GM12865 (cell line): ENCODE measurements at regions not wholly inside any gene's neighbourhood (a gene's known extent, or its start where the extent isn't known, plus 50 kb on each side); places are given as distances from the start of the nearest gene placed in this dataset.

Experiments
- DNase-seq: peaks from one replicate; pipeline ENCODE4 v3.0.0; 2010; ENCODE audit warnings: low read depth
- H3K4me3 ChIP-seq: 2 replicates; pipeline ENCODE4 v1.5.1; 2011; ENCODE audit warnings: mild to moderate bottlenecking, low read depth, low read length, control low read depth
- CTCF ChIP-seq: IDR thresholded peaks from 2 replicates; pipeline ENCODE4 v1.5.1; 2011; ENCODE audit warnings: low read length, control low read depth, low read depth, inconsistent platforms; ENCODE audit not compliant: insufficient read depth; ENCODE audit errors: missing control alignments

DNA sequence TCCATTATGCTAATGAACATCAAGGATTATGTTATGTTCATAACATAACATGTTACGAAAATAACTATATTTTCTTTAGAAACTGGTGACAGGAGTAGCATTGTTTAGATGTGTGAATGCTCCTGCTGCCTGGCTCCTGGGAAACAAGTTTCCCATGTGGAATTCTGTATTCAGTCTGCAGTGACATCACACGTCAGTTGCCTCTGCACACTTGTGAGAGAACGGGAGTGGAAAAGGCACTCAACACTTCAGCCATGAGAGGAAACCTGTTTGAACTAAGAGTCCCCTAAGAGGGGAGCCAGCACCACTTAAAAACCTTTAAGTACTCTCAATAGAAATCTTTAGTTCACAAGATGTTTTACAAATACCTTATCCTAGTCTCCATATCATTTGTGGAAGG lies 140.3 kb upstream of the FAM20C start:
- no peak for DNase-seq
- TF ChIP-seq CTCF, result no peak
- no peak overlapping the region for H3K4me3 ChIP-seq

GRCh38 chr7:53531-53930 lies 138.8 kb upstream of the FAM20C start:
- TF ChIP-seq CTCF, result no peak
- no peak overlapping the region for H3K4me3 ChIP-seq
- DNase-seq, result no peak

- DNase-seq, result no peak
- no peak for TF ChIP-seq CTCF
- no peak overlapping the region for H3K4me3 ChIP-seq
Observed at GRCh38 chr7:54615-55014, 137.8 kb upstream of the FAM20C start.

DNA sequence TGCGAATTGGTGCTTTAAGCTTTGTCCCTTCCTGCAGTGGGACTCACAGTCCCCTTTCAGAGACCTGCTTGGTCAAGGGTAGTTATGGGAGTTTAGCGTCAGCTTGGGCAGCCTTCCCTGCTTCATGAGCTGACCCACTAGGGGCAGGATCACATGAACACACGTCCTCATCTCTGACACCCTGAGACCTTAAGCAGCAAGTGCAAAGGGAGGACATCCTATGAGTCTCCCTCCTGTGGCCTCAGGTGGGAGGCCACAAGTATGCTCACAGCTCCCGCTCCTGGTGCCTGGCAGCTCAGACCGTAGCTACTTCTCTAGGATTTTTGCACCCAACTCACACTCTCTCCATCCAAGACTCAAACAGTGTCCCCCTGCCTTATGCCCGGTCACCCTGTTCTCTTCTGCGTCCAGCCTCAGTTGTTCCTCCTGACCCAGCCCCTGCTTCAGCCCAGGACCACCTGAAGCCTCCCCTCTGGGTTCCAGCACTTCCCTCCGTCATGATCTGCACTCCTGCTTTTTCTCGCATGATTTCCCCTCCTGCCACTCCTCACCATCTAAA lies 136.6 kb upstream of the FAM20C start:
- no peak for DNase-seq
- no peak for TF ChIP-seq CTCF

GRCh38 chr7:56291-56913 lies 136.0 kb upstream of the FAM20C start:
- no peak overlapping the region for H3K4me3 ChIP-seq
- DNase-seq, result no peak
- TF ChIP-seq CTCF, result no peak

More for the DNA sequence above, 136.6 kb upstream of the FAM20C start:
- H3K4me3 ChIP-seq, result no peak overlapping the region

DNA sequence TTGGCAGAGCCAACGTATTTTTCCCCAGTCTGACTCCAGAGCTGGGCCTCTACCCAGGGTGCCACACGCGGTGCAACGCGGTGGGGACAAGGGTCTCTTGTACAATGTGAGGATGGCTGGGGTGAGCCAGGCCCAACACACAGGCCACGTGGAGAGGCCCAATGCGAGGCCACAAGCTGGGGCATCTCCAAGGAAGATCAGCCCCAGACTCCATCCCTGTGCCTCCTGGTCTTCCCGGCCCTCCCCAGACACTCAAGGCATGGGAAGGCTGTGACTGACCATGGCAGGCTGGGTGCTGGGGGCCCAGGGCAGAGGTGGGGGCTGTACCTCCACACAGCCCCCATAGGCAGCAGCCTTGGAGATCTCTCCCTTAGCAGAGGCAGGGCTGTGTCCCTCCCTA lies 135.3 kb upstream of the FAM20C start:
- no peak for DNase-seq
- TF ChIP-seq CTCF, result no peak
- H3K4me3 ChIP-seq, result no peak overlapping the region
